GM21528 (cell line): ENCODE measurements at regions not wholly inside any gene's neighbourhood (a gene's known extent, or its start where the extent isn't known, plus 50 kb on each side); places are given as distances from the start of the nearest gene placed in this dataset.
"Not testable (repeated sequence)": the region's sequence is repeated elsewhere in the genome, so short reads cannot be mapped to it uniquely, and the experiment has no call there.

Experiments used
- ATAC-seq: cut with Tn5 transposase; IDR thresholded peaks from one replicate; pipeline ENCODE4 v1.9.1; 2021; ENCODE audit warnings: mild to moderate bottlenecking, moderate library complexity; ENCODE audit not compliant: unreplicated experiment, low FRiP score

DNA sequence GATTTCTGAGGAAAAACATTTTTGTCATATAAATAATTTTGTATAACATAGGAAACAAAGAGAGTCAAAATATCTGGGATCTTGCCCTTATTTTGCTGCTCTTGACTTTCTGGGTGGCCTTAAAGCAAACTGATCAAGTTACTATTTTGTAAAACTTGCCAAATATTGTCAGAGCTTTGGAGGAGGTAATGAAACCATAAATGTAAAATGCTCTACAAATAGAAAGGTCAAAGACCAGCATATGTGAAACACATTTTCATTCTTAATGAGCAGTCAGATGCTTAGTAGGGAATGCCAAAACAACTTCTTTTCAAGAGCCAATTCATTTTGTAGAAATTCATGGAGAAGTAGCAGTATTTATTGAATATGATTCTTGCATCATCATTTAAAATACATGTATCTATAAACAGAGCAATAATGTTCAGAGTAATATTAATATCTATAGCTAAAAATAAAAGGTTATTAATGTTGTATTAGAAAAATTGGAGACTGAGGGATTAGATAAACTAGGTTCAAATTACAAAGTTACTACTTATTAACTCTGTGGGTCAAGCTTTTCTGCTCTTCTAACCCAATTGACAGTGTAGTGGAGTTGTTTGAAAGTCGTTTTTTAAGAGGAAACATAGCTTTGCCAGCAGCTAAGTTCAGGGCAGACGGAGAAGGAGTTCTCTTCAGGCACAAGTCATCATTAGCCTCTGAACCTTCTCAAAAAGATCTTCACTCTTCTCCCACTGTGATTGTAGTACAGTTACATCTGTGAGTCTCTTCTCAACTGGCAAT, 2053.1 kb downstream of the EFNA5 start:
- ATAC-seq: no peak

DNA sequence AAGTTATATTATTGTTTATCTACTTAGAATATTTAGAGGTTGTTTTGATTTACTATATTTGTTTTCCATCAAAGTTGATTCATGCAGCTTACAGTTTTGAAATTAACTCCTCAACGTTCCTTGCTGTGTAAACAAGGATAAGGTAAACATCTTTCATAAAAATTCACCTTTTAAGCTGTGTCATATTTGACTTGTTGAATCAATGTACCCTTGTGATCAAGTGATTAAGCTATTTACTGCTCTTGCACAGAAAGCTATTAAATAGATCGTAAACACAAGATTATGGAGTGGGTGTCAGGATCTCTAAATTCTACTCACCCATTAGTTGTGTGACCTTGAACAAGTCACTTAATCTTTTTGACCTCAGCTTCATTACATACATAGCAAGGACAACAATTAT, 2054.0 kb upstream of the NUDT12 start:
- ATAC-seq: no peak

DNA sequence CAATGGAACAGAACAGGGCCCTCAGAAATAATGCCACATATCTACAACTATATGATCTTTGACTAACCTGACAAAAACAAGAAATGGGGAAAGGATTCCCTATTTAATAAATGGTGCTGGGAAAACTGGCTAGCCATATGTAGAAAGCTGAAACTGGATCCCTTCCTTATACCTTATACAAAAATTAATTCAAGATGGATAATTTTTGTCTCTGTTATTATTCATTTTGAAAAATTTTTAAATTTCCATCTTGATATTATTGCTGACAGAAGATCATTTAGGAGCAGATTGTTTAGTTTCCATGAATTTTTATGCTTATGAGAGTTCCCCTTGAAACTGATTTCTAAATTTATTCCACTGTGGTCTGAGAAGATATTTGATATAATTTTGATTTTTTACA, 2039.8 kb upstream of the NUDT12 start:
- not testable (repeated sequence) for ATAC-seq

GRCh38 chr5:105593011-105593760, 2030.6 kb upstream of the NUDT12 start:
- no peak for ATAC-seq

- no peak for ATAC-seq
Observed at GRCh38 chr5:105587963-105588662, 2025.5 kb upstream of the NUDT12 start.

DNA sequence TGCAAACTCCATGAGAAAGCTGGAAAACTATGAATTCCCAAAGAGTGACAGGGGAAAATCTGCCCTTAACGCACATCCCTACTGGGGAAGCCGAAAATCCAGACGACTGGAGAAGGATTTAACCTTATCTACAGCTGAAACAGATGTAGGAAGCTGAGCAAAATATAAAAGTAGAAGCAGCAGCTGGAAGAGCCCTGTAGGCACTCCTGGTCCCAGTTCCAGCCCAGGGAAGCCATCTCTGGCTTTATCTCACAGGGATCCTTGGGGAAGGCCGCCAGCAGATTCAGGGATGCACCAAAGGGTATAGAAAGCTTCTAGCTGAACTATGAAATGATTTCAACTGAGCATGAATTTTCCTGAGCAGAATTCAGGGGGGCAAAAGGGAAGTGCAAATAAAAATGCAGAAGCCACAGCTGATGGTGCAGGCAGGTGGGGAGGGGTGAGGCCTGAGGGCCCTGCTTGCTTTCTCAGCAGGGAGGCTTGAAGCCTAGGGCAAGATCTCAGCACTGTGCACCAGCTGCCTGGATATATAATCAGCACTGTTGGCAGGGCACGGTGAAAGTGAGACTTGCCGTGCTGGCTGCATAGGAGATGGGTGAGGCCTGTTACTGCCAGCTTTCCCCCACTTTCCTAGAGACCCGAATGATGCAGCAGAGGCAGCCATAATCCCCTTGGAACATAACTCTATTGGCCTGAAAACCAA, 2019.5 kb upstream of the NUDT12 start:
- no peak for ATAC-seq

DNA sequence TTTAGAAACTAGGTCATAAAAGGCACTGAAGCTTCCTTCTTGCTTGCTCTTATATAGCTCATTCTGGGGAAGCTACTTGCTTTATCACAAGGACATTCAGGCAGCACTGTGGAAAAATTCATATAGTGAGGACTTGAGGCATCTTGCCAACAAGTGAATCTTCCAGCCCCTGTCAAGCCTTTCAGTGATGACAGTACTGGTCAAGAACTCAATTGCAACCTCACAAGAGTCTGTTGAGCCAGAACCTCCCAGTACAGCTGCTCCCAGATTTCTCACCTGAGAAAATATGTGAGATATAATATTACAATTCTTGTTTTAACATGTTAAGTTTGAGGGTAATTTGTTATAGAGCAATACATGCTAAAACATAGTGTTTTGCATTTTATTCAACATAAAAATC, 2011.0 kb upstream of the NUDT12 start:
- no peak for ATAC-seq

GRCh38 chr5:105565531-105565930, 2002.9 kb upstream of the NUDT12 start:
- no peak for ATAC-seq

DNA sequence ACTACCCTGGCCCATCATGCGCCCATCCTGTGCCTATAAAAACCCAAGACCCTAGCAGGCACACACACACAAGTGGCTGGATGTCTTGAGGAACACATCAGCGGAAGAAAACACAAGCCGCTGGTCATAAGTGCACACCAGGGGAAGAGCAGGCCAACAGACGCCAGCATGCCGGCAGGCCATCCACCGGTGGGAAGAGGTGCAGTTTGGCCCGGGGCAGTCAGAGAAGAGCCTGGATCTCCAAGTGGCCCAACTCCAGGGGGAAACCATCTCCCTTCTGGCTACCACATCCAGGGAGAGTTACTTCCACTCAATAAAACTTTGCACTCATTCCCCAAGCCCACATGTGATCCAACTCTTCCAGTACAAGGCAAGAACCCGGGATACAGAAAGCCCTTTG, 2001.3 kb upstream of the NUDT12 start:
- ATAC-seq: no peak

DNA sequence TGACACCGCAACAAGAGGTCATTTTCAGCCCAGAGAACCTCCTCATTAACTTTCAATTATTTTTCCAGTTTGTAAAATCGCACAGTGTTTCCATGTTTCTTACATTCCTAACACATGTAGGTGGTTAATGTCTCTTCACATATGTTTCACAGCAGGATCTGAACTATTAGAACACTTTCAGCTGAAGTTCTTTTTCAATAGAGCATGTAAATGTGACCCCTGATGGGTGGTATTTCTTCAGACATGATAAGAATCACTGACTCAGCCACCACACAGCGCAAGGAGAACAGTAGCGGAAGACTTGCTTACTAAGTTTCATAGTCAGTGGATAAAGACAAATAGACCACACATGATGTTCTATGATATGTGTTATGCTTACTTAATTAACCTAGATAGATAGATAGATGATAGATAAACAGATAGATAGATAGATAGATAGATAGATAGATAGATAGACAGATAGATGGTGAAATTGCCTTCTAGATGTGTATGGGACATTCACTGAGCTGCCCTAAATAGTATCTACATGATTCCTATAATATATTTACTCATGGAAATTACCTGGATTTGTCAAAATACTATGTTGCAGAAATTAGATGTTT, 1992.1 kb upstream of the NUDT12 start:
- no peak for ATAC-seq

GRCh38 chr5:105544300-105544699, 1981.7 kb upstream of the NUDT12 start:
- no peak for ATAC-seq

DNA sequence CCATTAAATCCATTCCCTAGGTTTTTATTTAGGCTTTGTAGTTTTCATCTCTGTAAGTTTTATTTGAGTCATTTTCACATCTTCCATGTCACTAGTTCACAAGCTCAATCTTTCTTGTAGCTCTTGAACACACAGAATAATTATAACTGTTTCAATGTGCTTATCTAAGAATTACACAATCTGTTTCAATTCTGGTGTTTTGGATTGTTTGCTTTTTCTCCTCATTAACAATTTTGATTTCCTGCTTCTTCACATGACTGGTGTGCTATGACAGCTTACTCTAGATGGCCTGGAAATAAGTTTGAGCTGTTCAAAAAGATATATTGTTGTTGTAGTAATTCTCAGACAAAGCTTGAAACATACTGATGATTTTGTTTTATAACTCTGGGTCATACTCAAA, 1974.1 kb upstream of the NUDT12 start:
- no peak for ATAC-seq

GRCh38 chr5:105530716-105531261, 1968.2 kb upstream of the NUDT12 start:
- no peak for ATAC-seq

DNA sequence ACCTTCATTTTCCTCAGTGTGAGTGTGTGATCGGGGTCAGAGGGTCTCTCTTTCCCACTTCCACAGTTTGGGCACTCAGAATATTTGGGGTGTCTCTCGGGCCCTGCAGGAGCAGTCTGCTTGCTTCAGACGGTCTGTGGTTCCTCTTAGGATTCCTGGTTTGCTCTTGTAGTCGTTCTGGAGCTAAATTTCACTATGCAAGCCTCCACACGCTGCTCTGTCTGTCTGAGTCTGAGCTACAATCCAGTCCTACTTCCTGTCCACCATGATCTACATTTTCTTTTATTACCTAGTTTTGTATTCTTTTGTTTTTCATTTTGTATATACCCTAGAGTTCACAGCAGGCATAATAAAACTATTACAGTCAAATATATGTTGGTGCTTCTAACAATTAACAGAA, 1967.3 kb upstream of the NUDT12 start:
- ATAC-seq: no peak

DNA sequence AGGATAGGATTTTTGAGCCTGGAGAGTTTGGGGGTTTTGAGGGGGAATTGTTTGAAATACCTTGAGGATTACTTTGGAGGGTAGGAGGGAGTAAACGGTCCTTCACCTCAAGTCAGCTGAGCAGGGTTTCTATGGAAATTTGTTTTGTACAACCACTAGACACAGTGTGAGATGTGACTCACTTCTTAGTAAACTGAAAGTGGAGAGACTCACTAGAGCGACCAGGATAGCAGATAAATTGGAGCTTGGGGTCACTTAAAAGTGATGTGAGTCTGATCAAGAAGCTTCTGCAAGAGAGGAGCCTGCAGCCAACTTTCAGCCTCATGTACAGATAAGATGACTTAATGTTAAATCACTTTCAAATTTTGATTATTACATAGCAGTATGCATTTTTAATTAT, 1945.9 kb upstream of the NUDT12 start:
- no peak for ATAC-seq

- no peak for ATAC-seq
Observed at GRCh38 chr5:105506692-105507277, 1944.2 kb upstream of the NUDT12 start.

DNA sequence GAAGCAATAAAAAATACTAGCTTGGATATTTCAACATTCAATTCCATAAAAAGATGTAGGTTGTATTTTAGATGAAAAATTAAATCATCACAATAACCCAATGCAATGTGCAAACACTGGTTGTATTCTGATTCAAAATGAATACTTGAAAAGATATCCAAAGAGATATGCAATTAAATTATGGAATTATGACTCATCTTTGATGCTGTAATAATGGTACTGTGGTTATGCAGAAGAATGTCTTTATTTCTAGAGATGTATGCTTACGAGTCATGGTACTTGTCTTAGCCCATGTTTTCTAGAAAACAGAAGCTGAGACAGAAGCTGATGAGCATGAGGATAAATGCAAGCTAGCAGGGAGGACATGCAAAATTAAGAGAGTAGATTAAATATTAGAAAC, 1941.4 kb upstream of the NUDT12 start:
- no peak for ATAC-seq

- no peak for ATAC-seq
Observed at GRCh38 chr5:105501315-105501714, 1938.7 kb upstream of the NUDT12 start.

DNA sequence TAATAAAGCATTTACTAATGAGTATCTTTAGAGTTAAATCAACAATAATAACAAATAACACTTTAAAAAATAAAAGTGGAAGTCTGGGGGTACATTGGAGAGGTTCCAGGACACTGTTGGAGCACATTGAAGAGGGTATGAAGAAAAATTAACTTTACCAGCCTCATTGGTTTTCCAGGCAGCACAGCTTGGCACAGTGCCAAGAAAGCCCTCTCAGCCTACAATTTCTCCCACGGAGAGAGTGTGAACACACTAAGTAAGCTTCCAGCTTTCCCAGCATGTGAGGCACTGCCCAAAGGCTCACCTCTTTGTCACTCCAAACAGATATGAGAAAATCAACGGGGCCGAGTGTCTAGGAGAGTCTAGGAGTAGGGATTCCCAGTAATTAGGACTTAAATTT, 1912.8 kb upstream of the NUDT12 start:
- ATAC-seq: no peak

- ATAC-seq: no peak
Observed at GRCh38 chr5:105462377-105462776, 1899.8 kb upstream of the NUDT12 start.
